ENCODE measurements at regions not wholly inside any gene's neighbourhood (a gene's known extent, or its start where the extent isn't known, plus 50 kb on each side); places are given as distances from the start of the nearest gene placed in this dataset.

- ATAC-seq (no peak), DNase-seq (no peak)
- intact Hi-C loops (cut with micrococcal nuclease), result no loop called here
- Mint-ChIP-seq H3K27me3 (no peaks in the 10 kb centered on the region), H3K27ac (no peak overlapping the region), H3K36me3 (ENCODE audit: low read depth) (no peaks in the 10 kb centered on the region), H3K4me1 (ENCODE audit: low read depth) (no peaks in the 10 kb centered on the region), H3K9me3 (peaks cover 3% of the 10 kb centered on the region), H3K4me3 (no peak overlapping the region)
- CTCF ChIA-PET, result no interaction called here
- no peak for TF ChIP-seq CTCF (IDR thresholded peaks at IDR 0.05)
- POLR2A ChIA-PET, result no interaction called here
Measured at GRCh38 chr4:167964766-167965373, 127.5 kb upstream of the ANXA10 start.

DNA sequence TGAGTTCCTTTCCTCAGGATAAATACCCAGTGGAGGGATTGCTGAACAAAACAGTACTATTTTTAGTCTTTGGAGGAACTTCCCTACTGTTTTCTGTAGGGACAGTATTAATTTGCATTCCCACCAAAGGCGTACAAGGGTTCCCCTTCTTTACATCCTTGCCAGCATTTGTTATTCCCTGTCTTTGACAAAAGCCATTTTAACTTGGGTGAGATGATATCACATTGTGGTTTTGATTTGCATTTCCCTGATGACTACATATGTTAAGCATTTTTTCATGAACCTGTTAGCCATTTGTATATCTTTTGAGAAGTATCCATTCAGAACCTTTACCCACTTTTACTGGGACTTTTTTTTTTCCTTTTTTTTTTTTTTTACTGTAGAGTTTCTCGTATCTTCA, 126.2 kb upstream of the ANXA10 start:
- Mint-ChIP-seq H3K27me3 (no peaks in the 10 kb centered on the region), H3K4me3 (no peak overlapping the region), H3K9me3 (peaks cover 1% of the 10 kb centered on the region), H3K4me1 (ENCODE audit: low read depth) (no peaks in the 10 kb centered on the region), H3K36me3 (ENCODE audit: low read depth) (no peaks in the 10 kb centered on the region), H3K27ac (no peak overlapping the region)
- no peak for TF ChIP-seq CTCF (IDR thresholded peaks at IDR 0.05)
- no peak for ATAC-seq
- POLR2A ChIA-PET, result no interaction called here
- no peak for DNase-seq
- intact Hi-C loops (cut with micrococcal nuclease), result no loop called here
- CTCF ChIA-PET, result no interaction called here

- Mint-ChIP-seq H3K27ac (no peak overlapping the region), H3K4me3 (no peak overlapping the region), H3K9me3 (peaks cover 24% of the 10 kb centered on the region), H3K27me3 (no peaks in the 10 kb centered on the region), H3K4me1 (ENCODE audit: low read depth) (no peaks in the 10 kb centered on the region), H3K36me3 (ENCODE audit: low read depth) (no peaks in the 10 kb centered on the region)
- ChIA-PET POLR2A (no interaction called here), CTCF (no interaction called here)
- ATAC-seq, result no peak
- DNase-seq, result no peak
- TF ChIP-seq CTCF (IDR thresholded peaks at IDR 0.05), result no peak
- intact Hi-C loops (cut with micrococcal nuclease), result no loop called here
Measured at GRCh38 chr4:167973513-167973912, 118.8 kb upstream of the ANXA10 start.

DNA sequence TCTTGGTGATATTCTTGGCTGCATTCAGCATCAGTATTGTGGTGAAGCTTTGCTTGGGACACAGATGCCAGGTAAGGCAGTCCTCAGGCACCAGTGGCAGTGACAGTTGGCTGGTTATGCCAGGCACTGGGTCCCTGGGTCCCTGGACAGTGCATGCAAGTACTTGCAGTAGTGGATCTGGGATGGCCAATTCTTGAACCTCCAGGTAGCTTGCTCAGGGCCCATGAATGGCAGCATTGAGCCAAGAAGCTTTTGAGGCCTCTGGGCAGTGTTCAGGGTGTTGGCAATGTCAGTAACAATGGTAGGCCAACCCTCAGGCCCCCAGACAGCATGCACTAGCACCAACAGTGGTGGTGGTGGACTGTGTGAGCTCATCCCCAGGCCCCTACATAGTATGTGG, 106.8 kb upstream of the ANXA10 start:
- intact Hi-C loops (cut with micrococcal nuclease), result no loop called here
- ChIA-PET CTCF (no interaction called here), POLR2A (no interaction called here)
- Mint-ChIP-seq H3K27me3 (no peaks in the 10 kb centered on the region), H3K4me3 (no peak overlapping the region), H3K4me1 (ENCODE audit: low read depth) (no peaks in the 10 kb centered on the region), H3K9me3 (no peaks in the 10 kb centered on the region), H3K27ac (no peak overlapping the region), H3K36me3 (ENCODE audit: low read depth) (no peaks in the 10 kb centered on the region)
- no peak for ATAC-seq
- TF ChIP-seq CTCF (IDR thresholded peaks at IDR 0.05), result no peak
- DNase-seq, result no peak

GRCh38 chr4:167986044-167986443, 106.3 kb upstream of the ANXA10 start:
- ATAC-seq (no peak), DNase-seq (no peak)
- intact Hi-C loops (cut with micrococcal nuclease), result no loop called here
- H3K4me3 Mint-ChIP-seq, result no peak overlapping the region
- ChIA-PET CTCF (no interaction called here), POLR2A (no interaction called here)
- no peaks in the 10 kb centered on the region for H3K27me3 Mint-ChIP-seq
- H3K36me3 Mint-ChIP-seq (ENCODE audit: low read depth), result no peaks in the 10 kb centered on the region
- no peak for TF ChIP-seq CTCF (IDR thresholded peaks at IDR 0.05)
- no peak overlapping the region for H3K27ac Mint-ChIP-seq
- no peaks in the 10 kb centered on the region for H3K9me3 Mint-ChIP-seq
- no peaks in the 10 kb centered on the region for H3K4me1 Mint-ChIP-seq (ENCODE audit: low read depth)
